ENCODE measurements at regions not wholly inside any gene's neighbourhood (a gene's known extent, or its start where the extent isn't known, plus 50 kb on each side); places are given as distances from the start of the nearest gene placed in this dataset.
"Not testable (repeated sequence)": the region's sequence is repeated elsewhere in the genome, so short reads cannot be mapped to it uniquely, and the experiment has no call there.

GRCh38 chr4:79743014-79743413 is 330.0 kb downstream of the ANTXR2 start:
- no peak for DNase-seq (ENCODE audit: low read depth)

GRCh38 chr4:79739912-79740311 is 331.9 kb upstream of the GK2 start:
- no peak for DNase-seq (ENCODE audit: low read depth)

- no peak for DNase-seq (ENCODE audit: low read depth)
Measured at GRCh38 chr4:79723507-79723906, 315.5 kb upstream of the GK2 start.

- no peak for DNase-seq (ENCODE audit: low read depth)
Measured at GRCh38 chr4:79700356-79700755, 292.3 kb upstream of the GK2 start.

- DNase-seq (ENCODE audit: low read depth), result no peak
Measured at GRCh38 chr4:79697444-79697843, 289.4 kb upstream of the GK2 start.

- DNase-seq (ENCODE audit: low read depth), result not testable (repeated sequence)
Measured at GRCh38 chr4:79696534-79696933, 288.5 kb upstream of the GK2 start.

GRCh38 chr4:79695848-79696247 is 287.8 kb upstream of the GK2 start:
- no peak for DNase-seq (ENCODE audit: low read depth)

GRCh38 chr4:79689740-79690139 is 281.7 kb upstream of the GK2 start:
- DNase-seq (ENCODE audit: low read depth), result no peak

GRCh38 chr4:79688691-79689090 is 280.7 kb upstream of the GK2 start:
- no peak for DNase-seq (ENCODE audit: low read depth)

- no peak for DNase-seq (ENCODE audit: low read depth)
Measured at GRCh38 chr4:79687006-79687405, 279.0 kb upstream of the GK2 start.

- no peak for DNase-seq (ENCODE audit: low read depth)
Measured at GRCh38 chr4:79685542-79685941, 277.5 kb upstream of the GK2 start.

- DNase-seq (ENCODE audit: low read depth), result no peak
Measured at GRCh38 chr4:79684516-79684915, 276.5 kb upstream of the GK2 start.

- no peak for DNase-seq (ENCODE audit: low read depth)
Measured at GRCh38 chr4:79682801-79683530, 274.9 kb upstream of the GK2 start.

GRCh38 chr4:79682161-79682560 is 274.1 kb upstream of the GK2 start:
- DNase-seq (ENCODE audit: low read depth), result no peak

- DNase-seq (ENCODE audit: low read depth), result no peak
Measured at GRCh38 chr4:79679859-79680258, 271.8 kb upstream of the GK2 start.

GRCh38 chr4:79678472-79679202 is 270.6 kb upstream of the GK2 start:
- no peak for DNase-seq (ENCODE audit: low read depth)

GRCh38 chr4:79676705-79677104 is 268.7 kb upstream of the GK2 start:
- DNase-seq (ENCODE audit: low read depth), result no peak

GRCh38 chr4:79674906-79675305 is 266.9 kb upstream of the GK2 start:
- DNase-seq (ENCODE audit: low read depth), result not testable (repeated sequence)

GRCh38 chr4:79673898-79674297 is 265.9 kb upstream of the GK2 start:
- no peak for DNase-seq (ENCODE audit: low read depth)

- no peak for DNase-seq (ENCODE audit: low read depth)
Measured at GRCh38 chr4:79673377-79673776, 265.3 kb upstream of the GK2 start.

GRCh38 chr4:79666875-79667274 is 258.8 kb upstream of the GK2 start:
- no peak for DNase-seq (ENCODE audit: low read depth)

GRCh38 chr4:79666112-79666511 is 258.1 kb upstream of the GK2 start:
- DNase-seq (ENCODE audit: low read depth), result no peak

GRCh38 chr4:79663865-79664264 is 255.8 kb upstream of the GK2 start:
- DNase-seq (ENCODE audit: low read depth), result no peak

- DNase-seq (ENCODE audit: low read depth), result no peak
Measured at GRCh38 chr4:79663141-79663540, 255.1 kb upstream of the GK2 start.

All from HS-27A (cell line).